ENCODE measurements at regions not wholly inside any gene's neighbourhood (a gene's known extent, or its start where the extent isn't known, plus 50 kb on each side); places are given as distances from the start of the nearest gene placed in this dataset.
"Not testable (repeated sequence)": the region's sequence is repeated elsewhere in the genome, so short reads cannot be mapped to it uniquely, and the experiment has no call there.

- peak; percentile 36 for DNase-seq (ENCODE audit: low spot score)
- no peak for FAIRE-seq
Measured at GRCh38 chr22:49400941-49401598, 426.6 kb downstream of the BRD1 start.

GRCh38 chr22:49400136-49400940, 427.3 kb downstream of the BRD1 start:
- no peak for DNase-seq (ENCODE audit: low spot score)
- no peak for FAIRE-seq

- FAIRE-seq (no peak), DNase-seq (ENCODE audit: low spot score) (no peak)
Measured at GRCh38 chr22:49398646-49399045, 429.0 kb downstream of the BRD1 start.

DNA sequence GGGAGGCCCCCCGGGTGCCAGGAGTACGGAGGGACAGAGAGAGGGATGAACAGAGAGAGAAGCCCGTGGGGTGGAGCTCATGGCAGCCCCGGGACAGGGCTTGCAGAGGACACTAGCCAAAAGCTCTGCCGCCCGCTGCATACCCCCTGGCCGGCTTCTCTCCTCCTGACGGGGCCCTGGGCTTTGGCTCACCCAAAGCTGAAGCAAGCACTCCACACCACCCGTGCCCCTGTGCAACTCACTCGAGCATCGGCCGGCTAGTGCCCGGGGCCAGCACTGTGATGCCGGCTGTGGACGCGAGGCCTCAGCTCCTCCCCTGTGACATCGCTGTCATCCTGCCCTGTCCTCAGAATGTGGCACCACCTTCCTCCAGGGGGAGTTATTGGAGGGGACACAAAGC, 429.6 kb downstream of the BRD1 start:
- DNase-seq (ENCODE audit: low spot score) (no peak), FAIRE-seq (no peak)

- FAIRE-seq (peak; percentile 69), DNase-seq (ENCODE audit: low spot score) (peak; percentile 58)
Measured at GRCh38 chr22:49396817-49397216, 430.9 kb downstream of the BRD1 start.

DNA sequence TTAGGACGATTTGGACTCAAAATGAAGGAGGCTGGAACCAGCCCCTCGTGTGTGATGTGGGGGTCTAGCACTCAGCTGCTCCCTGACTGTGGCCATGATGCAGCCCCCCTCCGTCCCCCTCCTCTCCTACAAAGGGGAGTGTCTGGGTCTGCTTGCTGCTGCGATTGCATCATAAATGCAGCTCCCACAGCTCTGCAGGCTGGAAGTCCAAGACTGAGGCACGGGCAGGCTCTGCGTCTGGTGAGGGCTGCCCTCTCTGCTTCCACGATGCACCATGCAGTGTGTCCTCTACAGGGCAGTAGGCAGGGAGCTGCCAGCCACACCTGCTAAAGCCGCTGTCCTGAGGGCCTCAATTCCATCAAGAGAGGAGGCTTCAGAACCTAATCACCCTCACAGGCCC, 432.1 kb downstream of the BRD1 start:
- FAIRE-seq (peak; percentile 44), DNase-seq (ENCODE audit: low spot score) (no peak)

DNA sequence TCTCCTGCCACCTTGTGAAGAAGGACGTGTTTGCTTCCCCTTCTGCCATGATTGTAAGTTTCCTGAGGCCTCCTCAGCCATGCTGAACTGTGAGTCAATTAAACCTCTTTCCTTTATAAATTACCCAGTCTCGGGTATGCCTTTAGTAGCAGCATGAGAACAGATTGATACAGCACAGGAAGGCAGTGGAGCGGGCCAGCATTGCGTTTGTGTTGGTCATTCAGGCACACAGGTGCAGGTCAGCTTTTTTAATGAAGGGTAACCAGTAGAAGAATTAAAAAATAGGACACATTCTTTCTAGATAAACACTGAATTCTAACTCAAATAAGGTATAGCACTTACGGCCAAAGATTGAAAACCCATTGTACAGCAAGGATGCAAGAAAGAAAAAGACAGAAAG, 432.6 kb downstream of the BRD1 start:
- not testable (repeated sequence) for FAIRE-seq; DNase-seq (ENCODE audit: low spot score)

DNA sequence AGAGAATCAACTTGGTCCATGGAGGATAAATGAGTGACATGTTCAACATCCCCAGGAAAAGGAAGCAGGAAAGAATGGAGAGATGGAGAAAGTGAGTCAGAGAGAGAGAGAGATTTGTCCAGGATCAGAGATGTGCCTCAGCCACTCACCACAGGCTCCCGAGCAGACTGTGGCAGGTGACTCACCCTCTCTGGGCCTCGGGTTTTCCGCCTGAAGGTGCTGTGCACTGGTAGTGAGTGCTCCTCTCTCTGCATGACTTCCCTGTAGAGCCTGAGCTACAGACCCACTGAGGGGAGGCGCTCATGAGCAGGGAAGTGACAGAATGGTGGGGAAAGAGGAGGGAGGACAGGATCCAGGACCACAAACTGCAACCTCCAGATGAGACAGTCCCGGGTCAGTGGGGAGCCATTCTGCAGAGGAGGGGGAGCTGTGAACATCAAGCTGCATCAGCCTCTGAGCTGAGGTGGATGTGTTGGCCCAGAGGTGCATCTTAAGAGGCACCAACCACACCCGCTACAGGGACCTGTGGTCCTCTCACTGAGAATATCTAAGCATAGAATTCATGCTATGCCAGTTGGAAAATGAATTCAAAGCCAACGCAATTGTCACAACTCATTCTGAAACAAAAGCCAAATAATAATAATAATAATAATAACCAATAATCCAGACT, 433.4 kb downstream of the BRD1 start:
- FAIRE-seq (no peak), DNase-seq (ENCODE audit: low spot score) (no peak)

GRCh38 chr22:49393526-49393925, 434.1 kb downstream of the BRD1 start:
- FAIRE-seq (peak; percentile 35), DNase-seq (ENCODE audit: low spot score) (no peak)

GRCh38 chr22:49392841-49393510, 434.7 kb downstream of the BRD1 start:
- FAIRE-seq (no peak), DNase-seq (ENCODE audit: low spot score) (no peak)

DNA sequence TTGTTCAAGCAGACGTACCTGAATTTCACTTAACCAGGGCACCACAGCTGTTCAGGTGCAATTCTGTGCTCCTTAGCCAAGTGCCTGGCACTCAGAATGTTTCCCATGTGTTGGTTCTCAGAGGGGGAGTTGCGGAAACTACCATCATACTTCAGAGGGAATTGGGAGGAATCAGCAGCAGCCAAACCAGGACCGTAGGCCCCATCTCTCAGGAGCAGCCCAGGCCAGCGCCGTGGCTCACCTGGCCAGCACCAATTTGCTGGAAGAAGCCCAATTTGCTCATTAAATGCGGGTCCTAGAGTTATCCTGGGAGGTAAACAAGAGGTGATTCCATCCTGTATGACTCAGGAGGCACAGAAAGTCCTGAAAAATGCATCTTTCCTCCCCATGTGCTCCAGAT, 435.4 kb downstream of the BRD1 start:
- FAIRE-seq (peak; percentile 56), DNase-seq (ENCODE audit: low spot score) (no peak)

DNA sequence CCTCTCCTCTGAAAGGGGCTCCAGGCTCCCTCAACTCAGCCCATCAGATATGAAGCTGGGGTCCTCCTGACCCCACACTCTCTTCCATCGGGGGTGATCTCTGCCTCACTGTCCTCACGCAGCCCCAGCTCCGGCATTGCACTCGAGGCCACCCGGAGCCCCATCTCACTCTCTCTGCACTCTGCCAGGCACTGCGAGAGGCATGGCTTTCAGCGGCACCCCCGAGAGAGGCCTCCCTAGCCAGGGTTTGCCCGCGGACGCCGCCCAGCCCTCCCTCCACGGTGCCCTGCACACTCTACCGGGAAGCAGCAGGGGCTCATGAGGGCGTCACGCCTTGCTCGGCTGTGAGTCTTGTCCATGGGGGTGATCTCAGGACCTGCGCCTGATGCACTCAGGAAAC, 436.2 kb downstream of the BRD1 start:
- FAIRE-seq (peak; percentile 53), DNase-seq (ENCODE audit: low spot score) (no peak)

DNA sequence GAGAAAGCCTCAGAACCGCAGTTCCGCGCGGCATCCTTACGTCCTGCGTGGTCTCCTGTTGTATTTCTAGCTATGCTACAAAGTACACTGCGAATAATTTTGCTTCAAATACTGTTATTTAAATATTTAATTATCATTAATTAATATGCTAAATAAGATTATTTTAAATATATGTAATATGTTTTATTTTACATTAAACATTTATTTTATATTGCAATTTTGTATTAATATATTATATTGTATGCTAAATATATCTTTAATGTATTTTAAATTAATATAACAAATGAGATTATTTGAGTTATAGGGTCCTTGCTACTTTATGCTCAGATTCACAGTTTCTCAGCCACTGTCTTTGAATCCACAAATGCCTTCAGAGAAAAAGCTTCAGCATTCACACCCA, 436.7 kb downstream of the BRD1 start:
- no peak for DNase-seq (ENCODE audit: low spot score)
- FAIRE-seq, result no peak

- peak; percentile 37 for DNase-seq (ENCODE audit: low spot score)
- FAIRE-seq, result not testable (repeated sequence)
Measured at GRCh38 chr22:49383909-49384308, 443.8 kb downstream of the BRD1 start.

DNA sequence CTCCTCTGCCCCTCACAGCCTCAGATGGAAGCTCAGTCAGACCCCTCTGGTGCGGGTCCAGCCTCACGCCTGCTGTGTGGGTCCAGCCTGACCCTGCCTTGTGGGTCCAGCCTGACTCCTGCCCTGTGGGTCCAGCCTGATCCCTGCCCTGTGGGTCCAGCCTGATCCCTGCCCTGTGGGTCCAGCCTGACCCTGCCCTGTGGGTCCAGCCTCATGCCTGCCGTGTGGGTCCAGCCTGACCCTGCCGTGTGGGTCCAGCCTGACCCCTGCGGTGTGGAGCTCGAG, 445.3 kb downstream of the BRD1 start:
- DNase-seq (ENCODE audit: low spot score), result no peak
- no peak for FAIRE-seq

DNA sequence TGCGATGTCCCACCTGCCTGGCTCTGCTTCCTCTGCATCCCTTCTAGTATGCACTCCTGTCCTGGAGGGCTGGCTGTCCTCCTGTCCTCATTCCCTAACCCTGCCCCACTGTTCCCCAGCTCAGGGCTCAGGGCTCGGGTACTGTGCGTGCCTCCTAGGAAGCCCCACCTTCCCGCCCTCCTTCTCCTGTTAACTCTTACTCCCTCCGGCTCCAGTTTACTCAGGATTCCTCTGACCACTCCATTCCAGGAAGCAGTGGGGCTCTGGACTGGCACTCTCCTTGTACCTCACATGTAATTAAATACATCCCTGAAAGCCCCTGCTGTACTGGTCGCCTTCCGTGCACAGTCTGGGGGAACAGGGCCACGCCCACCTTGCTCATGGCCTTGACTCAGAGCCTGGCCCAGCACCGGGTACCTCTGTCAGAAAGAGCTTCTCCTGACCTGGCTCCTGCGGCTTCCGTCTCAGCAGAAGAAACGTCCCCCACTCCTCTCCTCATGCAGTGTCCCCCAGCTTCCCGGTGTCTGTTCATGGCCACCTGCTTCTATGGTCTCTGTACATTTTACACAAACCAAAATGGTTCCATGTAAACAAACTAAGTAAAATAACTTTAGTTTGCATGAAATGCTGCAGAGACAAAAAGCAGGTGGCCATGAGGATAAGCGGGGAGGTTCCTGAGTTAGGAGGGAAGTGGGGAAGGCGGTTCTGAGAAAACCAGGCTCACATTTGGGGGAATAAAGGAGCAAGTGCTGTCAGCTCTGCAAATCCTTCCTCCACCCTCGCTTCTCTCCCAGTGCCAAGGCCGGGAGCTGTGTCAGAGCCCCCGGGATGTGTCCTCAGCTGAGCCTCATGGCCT, 445.9 kb downstream of the BRD1 start:
- DNase-seq (ENCODE audit: low spot score) (no peak), FAIRE-seq (no peak)

- DNase-seq (ENCODE audit: low spot score) (no peak), FAIRE-seq (no peak)
Measured at GRCh38 chr22:49380828-49381114, 446.9 kb downstream of the BRD1 start.

GRCh38 chr22:49380095-49380827, 447.4 kb downstream of the BRD1 start:
- no peak for FAIRE-seq
- no peak for DNase-seq (ENCODE audit: low spot score)

DNA sequence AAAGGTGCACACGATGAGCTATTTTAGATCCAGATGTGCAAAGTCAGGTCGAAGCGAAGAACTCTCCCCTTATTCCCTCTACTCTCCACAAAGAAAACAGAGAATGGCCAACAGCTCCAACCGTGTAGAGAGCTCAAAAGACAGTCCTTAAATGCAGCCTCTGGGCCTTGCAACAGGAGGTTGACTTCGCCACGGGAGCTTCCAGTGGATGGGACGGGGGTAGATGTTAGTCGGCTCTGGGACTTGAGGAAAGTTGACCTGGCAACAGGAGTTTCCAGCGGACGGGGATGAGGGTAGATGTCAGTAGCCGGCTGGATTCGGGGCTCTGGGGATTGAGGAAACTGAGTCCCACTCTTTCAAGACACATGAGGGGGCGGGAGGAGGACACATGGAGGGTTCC, 450.4 kb downstream of the BRD1 start:
- FAIRE-seq, result no peak

DNA sequence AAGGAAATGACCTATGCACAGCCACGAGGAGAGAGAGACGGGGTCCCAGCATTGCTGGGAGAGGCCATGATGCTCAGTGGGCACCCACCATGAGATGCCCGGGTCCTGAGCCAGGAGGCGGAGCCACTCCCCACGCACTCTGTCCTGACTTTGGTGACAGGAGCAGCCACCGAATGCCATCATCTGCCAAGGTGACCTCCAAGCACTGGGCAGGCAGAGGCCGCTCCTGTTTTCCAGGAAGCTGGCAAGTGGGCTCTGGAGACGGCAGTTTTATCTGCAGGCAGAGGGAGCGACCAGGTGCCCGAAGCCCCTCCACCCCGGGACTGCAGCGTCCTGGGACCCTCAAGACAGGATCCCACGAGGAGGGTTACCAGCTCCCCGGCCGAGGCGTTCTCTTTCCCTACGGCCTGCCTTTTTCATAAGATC, 453.9 kb downstream of the BRD1 start:
- FAIRE-seq (no peak), DNase-seq (ENCODE audit: low spot score) (no peak)

More for the DNA sequence above, 450.4 kb downstream of the BRD1 start:
- DNase-seq (ENCODE audit: low spot score), result no peak

DNA sequence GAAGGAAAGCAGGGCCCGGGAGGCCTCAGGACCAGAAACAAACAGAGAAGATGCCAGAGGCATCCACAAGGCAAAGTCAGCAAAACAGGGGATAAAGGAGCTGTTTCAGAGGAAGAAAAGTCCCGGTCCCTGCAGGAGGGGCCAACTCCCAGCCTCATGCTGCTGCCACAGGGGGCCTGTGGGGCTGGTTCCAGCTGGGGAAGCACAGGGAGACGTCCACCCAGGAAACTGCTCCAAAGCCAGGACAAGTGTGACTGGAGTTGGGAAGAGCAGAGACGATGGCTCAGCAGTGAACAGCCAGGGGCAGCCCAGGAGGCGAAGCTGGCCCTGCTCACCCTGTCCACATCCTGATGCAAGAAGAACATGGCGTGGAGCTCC, 454.4 kb downstream of the BRD1 start:
- no peak for DNase-seq (ENCODE audit: low spot score)
- peak; percentile 88 for FAIRE-seq
